Thyroid gland (tissue), 4 donors: ENCODE measurements at regions not wholly inside any gene's neighbourhood (a gene's known extent, or its start where the extent isn't known, plus 50 kb on each side); places are given as distances from the start of the nearest gene placed in this dataset.

Source experiments
- POLR2A ChIP-seq, 2 donors: fragments of 450-650 bp; IDR thresholded peaks; one replicate each; pipeline ENCODE4 v1.6.1; 2017; ENCODE audit warnings: antibody characterized with exemption in 2 of 2, mild to moderate bottlenecking in 2 of 2, moderate library complexity in 1 of 2
- TF ChIP-seq, protein P1 (sequence below), 6 experiments: fragments of 200-600 bp in 3 of 6; fragments of 450-650 bp in 3 of 6; sonication (generic) in 3 of 6; IDR thresholded peaks; one replicate each; pipeline ENCODE4 v1.5.1; 2016 to 2019; ENCODE audit warnings: antibody characterized with exemption in 6 of 6, mild to moderate bottlenecking in 2 of 6, inconsistent platforms in 1 of 6, moderate library complexity in 1 of 6

- TF ChIP-seq, protein P1, sequence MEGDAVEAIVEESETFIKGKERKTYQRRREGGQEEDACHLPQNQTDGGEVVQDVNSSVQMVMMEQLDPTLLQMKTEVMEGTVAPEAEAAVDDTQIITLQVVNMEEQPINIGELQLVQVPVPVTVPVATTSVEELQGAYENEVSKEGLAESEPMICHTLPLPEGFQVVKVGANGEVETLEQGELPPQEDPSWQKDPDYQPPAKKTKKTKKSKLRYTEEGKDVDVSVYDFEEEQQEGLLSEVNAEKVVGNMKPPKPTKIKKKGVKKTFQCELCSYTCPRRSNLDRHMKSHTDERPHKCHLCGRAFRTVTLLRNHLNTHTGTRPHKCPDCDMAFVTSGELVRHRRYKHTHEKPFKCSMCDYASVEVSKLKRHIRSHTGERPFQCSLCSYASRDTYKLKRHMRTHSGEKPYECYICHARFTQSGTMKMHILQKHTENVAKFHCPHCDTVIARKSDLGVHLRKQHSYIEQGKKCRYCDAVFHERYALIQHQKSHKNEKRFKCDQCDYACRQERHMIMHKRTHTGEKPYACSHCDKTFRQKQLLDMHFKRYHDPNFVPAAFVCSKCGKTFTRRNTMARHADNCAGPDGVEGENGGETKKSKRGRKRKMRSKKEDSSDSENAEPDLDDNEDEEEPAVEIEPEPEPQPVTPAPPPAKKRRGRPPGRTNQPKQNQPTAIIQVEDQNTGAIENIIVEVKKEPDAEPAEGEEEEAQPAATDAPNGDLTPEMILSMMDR (IDR thresholded peaks at IDR 0.05), result no peak
- TF ChIP-seq POLR2A (IDR thresholded peaks at IDR 0.05), result no peak
These were observed 142.1 kb upstream of the SULF2 start for GRCh38 chr20:47927385-47927851.
